ENCODE measurements at regions not wholly inside any gene's neighbourhood (a gene's known extent, or its start where the extent isn't known, plus 50 kb on each side); places are given as distances from the start of the nearest gene placed in this dataset.

GRCh38 chr17:71759422-71760060 is 361.3 kb upstream of the SOX9 start:
- TF ChIP-seq CTCF (IDR thresholded peaks at IDR 0.05): no peak
- DNase-seq: no peak
- H3K27me3 ChIP-seq: no peaks in the 10 kb centered on the region
- no peaks in the 10 kb centered on the region for H3K36me3 ChIP-seq
- no peak overlapping the region for H3K27ac ChIP-seq
- WGBS, 2 donors: 59 to 69% methylated on average over 8 of the region's 8 CpGs
- no peaks in the 10 kb centered on the region for H3K9me3 ChIP-seq
- no peak for ATAC-seq
- intact Hi-C loops (cut with DNase I): loop anchor here in 1 of 10 donors (10.0 kb wide), 1 partner anchor 355 kb away; no protein-coding TSS in a partner anchor
- no peaks in the 10 kb centered on the region for H3K4me1 ChIP-seq
- H3K4me3 ChIP-seq: no peak overlapping the region

GRCh38 chr17:71760062-71760720 is 360.6 kb upstream of the SOX9 start:
- WGBS, 2 donors: 75 to 86% methylated on average over 6 of the region's 6 CpGs
- intact Hi-C loops (cut with DNase I): loop anchor here in 1 of 10 donors (10.0 kb wide), 1 partner anchor 355 kb away; no protein-coding TSS in a partner anchor
- Histone ChIP-seq H3K27me3 (no peaks in the 10 kb centered on the region), H3K9me3 (no peaks in the 10 kb centered on the region), H3K27ac (no peak overlapping the region), H3K4me3 (no peak overlapping the region), H3K4me1 (no peaks in the 10 kb centered on the region), H3K36me3 (no peaks in the 10 kb centered on the region)
- TF ChIP-seq CTCF (IDR thresholded peaks at IDR 0.05): no peak
- DNase-seq (no peak), ATAC-seq (no peak)

- DNase-seq: no peak
- 74 to 86% methylated on average over 3 of the region's 3 CpGs for WGBS, 2 donors
- no peak for ATAC-seq
- no peaks in the 10 kb centered on the region for H3K9me3 ChIP-seq
- intact Hi-C loops (cut with DNase I): loop anchor here in 1 of 10 donors (10.0 kb wide), 1 partner anchor 352 kb away; no protein-coding TSS in a partner anchor
- H3K4me3 ChIP-seq: no peak overlapping the region
- H3K27me3 ChIP-seq: no peaks in the 10 kb centered on the region
- no peak for TF ChIP-seq CTCF (IDR thresholded peaks at IDR 0.05)
- H3K4me1 ChIP-seq: no peaks in the 10 kb centered on the region
- H3K27ac ChIP-seq: no peak overlapping the region
- H3K36me3 ChIP-seq: no peaks in the 10 kb centered on the region
Measured at GRCh38 chr17:71762526-71762925, 358.3 kb upstream of the SOX9 start.

- 49 to 51% methylated on average over 3 of the region's 3 CpGs for WGBS, 2 donors
Measured at GRCh38 chr17:71764505-71764904, 356.3 kb upstream of the SOX9 start.

More at GRCh38 chr17:71764505-71764904, 356.3 kb upstream of the SOX9 start:
- no peak overlapping the region for H3K27ac ChIP-seq
- H3K36me3 ChIP-seq: no peaks in the 10 kb centered on the region
- no peaks in the 10 kb centered on the region for H3K4me1 ChIP-seq
- intact Hi-C loops (cut with DNase I): loop anchor here in 1 of 10 donors (10.0 kb wide), 1 partner anchor 350 kb away; no protein-coding TSS in a partner anchor
- H3K27me3 ChIP-seq: no peaks in the 10 kb centered on the region
- peak in 1 of 2 donors; percentile 9 for DNase-seq
- no peaks in the 10 kb centered on the region for H3K9me3 ChIP-seq
- peak in 7 of 9 donors; percentile 20 to 44 (median 32) for TF ChIP-seq CTCF (IDR thresholded peaks at IDR 0.05)
- no peak overlapping the region for H3K4me3 ChIP-seq
- ATAC-seq: peak in 1 of 8 donors; percentile 55
